Transverse colon (tissue), 4 donors: ENCODE measurements at regions not wholly inside any gene's neighbourhood (a gene's known extent, or its start where the extent isn't known, plus 50 kb on each side); places are given as distances from the start of the nearest gene placed in this dataset.

Source experiments
- CTCF ChIP-seq, 5 experiments: fragments of 200-600 bp in 3 of 5; fragments of 450-650 bp in 2 of 5; sonication (generic) in 3 of 5; IDR thresholded peaks; 1 replicate in 2 of 5; 2 replicates in 3 of 5; pipeline ENCODE4 v1.5.1; 2016 to 2017; ENCODE audit warnings: antibody characterized with exemption in 5 of 5, inconsistent platforms in 3 of 5, mild to moderate bottlenecking in 2 of 5, moderate library complexity in 1 of 5
- EP300 ChIP-seq: sonication (generic); formaldehyde crosslinking; IDR thresholded peaks from one replicate; pipeline ENCODE4 v1.6.1; 2017; ENCODE audit warnings: antibody characterized with exemption, low read depth
- POLR2A ChIP-seq: fragments of 450-650 bp; IDR thresholded peaks from one replicate; pipeline ENCODE4 v1.6.1; 2016; ENCODE audit warnings: antibody characterized with exemption, mild to moderate bottlenecking, moderate library complexity
- POLR2AphosphoS5 ChIP-seq, 3 donors: sonication (generic); formaldehyde crosslinking; IDR thresholded peaks; one replicate each; pipeline ENCODE4 v1.6.1; 2016; ENCODE audit warnings: antibody characterized with exemption in 3 of 3

GRCh38 chr5:4156889-4157288 lies 561.3 kb downstream of the IRX1 start:
- TF ChIP-seq CTCF (IDR thresholded peaks at IDR 0.05) (no peak), POLR2A (no peak), POLR2AphosphoS5 (IDR thresholded peaks at IDR 0.05) (no peak), EP300 (no peak)
